Loucy (cell line): ENCODE measurements at regions not wholly inside any gene's neighbourhood (a gene's known extent, or its start where the extent isn't known, plus 50 kb on each side); places are given as distances from the start of the nearest gene placed in this dataset.

ENCODE experiments used
- EZH2phosphoT487 ChIP-seq: fragments of 200-600 bp; IDR thresholded peaks from 2 replicates; pipeline ENCODE4 v1.6.1; 2018; ENCODE audit warnings: antibody characterized with exemption, mild to moderate bottlenecking, moderate library complexity, borderline replicate concordance
- TF ChIP-seq, protein P1 (sequence below): fragments of 200-600 bp; sonication (generic); conservative IDR thresholded peaks from 2 replicates; pipeline ENCODE4 v1.5.1; 2014; ENCODE audit warnings: mild to moderate bottlenecking, antibody characterized with exemption, low read length

DNA sequence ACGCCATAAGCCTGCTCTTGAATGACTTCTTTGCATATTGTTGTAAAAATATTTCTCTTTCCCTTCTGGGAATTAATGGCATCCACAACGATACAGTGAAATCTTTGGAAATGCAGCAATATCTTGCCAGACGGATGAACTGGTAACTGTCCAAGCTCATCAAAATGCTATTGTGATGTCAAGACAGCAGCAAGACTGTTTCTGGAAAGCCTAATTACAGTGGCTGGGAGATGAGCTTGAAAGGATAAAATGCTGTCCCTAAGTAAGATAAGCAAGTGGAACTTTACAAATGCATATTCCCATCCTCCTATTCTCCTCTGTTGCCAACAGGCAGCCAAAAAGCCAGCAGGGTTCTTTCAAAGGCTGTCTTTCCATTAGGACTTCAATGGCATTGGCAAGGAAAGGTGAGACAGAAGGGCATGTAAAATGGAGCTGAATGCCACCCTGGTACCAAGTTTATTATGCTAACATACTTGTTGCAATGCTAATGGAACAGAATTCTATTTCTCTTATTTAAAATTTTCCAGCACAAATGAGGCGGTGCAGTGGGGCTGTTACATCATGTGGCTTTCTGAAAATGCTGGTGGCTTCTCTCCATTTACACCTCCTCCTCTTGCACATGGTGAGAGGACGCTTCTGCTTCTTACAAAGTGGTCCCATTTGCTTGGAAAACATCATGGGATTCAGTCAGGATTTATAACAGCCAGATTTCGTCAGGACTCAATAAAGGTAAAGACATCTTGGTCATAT, 178.3 kb upstream of the PTER start:
- TF ChIP-seq, protein P1, sequence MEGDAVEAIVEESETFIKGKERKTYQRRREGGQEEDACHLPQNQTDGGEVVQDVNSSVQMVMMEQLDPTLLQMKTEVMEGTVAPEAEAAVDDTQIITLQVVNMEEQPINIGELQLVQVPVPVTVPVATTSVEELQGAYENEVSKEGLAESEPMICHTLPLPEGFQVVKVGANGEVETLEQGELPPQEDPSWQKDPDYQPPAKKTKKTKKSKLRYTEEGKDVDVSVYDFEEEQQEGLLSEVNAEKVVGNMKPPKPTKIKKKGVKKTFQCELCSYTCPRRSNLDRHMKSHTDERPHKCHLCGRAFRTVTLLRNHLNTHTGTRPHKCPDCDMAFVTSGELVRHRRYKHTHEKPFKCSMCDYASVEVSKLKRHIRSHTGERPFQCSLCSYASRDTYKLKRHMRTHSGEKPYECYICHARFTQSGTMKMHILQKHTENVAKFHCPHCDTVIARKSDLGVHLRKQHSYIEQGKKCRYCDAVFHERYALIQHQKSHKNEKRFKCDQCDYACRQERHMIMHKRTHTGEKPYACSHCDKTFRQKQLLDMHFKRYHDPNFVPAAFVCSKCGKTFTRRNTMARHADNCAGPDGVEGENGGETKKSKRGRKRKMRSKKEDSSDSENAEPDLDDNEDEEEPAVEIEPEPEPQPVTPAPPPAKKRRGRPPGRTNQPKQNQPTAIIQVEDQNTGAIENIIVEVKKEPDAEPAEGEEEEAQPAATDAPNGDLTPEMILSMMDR = no peak
- TF ChIP-seq EZH2phosphoT487 = no peak
